Thyroid gland (tissue), 4 donors: ENCODE measurements at regions not wholly inside any gene's neighbourhood (a gene's known extent, or its start where the extent isn't known, plus 50 kb on each side); places are given as distances from the start of the nearest gene placed in this dataset.

Source experiments
- DNase-seq, 2 donors: peaks; one replicate each; pipeline ENCODE4 v3.0.0-alpha.2; 2019
- H3K27ac ChIP-seq, 3 donors: fragments of 200-600 bp; sonication (generic); 1 replicate in 2 of 3; 2 replicates in 1 of 3; pipeline ENCODE4 v1.5.1; 2016 to 2019; ENCODE audit warnings: mild to moderate bottlenecking in 1 of 3, moderate library complexity in 1 of 3
- H3K27me3 ChIP-seq: fragments of 200-600 bp; sonication (generic); one replicate; pipeline ENCODE4 v1.5.1; 2019
- H3K36me3 ChIP-seq, 2 donors: fragments of 200-600 bp; sonication (generic); one replicate each; pipeline ENCODE4 v1.5.1; 2016 to 2019
- H3K4me1 ChIP-seq, 2 donors: fragments of 200-600 bp; sonication (generic); one replicate each; pipeline ENCODE4 v1.5.1; 2017 to 2019
- H3K4me3 ChIP-seq, 3 donors: fragments of 200-600 bp; sonication (generic); replicated peaks in 1 of 3; 1 replicate in 2 of 3; 2 replicates in 1 of 3; pipeline ENCODE4 v1.5.1; 2016; ENCODE audit warnings: mild to moderate bottlenecking in 1 of 3
- H3K9me3 ChIP-seq: fragments of 200-600 bp; sonication (generic); one replicate; pipeline ENCODE4 v1.5.1; 2017
- POLR2A ChIP-seq, 2 donors: fragments of 450-650 bp; IDR thresholded peaks; one replicate each; pipeline ENCODE4 v1.6.1; 2017; ENCODE audit warnings: antibody characterized with exemption in 2 of 2, mild to moderate bottlenecking in 2 of 2, moderate library complexity in 1 of 2
- WGBS, 2 donors: methylation state at CpG; one replicate each; pipeline ENCODE4 v1.1.5; 2017; 5-methylcytosine and 5-hydroxymethylcytosine counted together
- intact Hi-C: fragments of 100-400 bp; cut with DNase I; formaldehyde crosslinking; loops from one replicate; pipeline ENCODE4 v1.15.1; 2023
- TF ChIP-seq, protein P1 (sequence below), 6 experiments: fragments of 200-600 bp in 3 of 6; fragments of 450-650 bp in 3 of 6; sonication (generic) in 3 of 6; IDR thresholded peaks; one replicate each; pipeline ENCODE4 v1.5.1; 2016 to 2019; ENCODE audit warnings: antibody characterized with exemption in 6 of 6, mild to moderate bottlenecking in 2 of 6, inconsistent platforms in 1 of 6, moderate library complexity in 1 of 6

DNA sequence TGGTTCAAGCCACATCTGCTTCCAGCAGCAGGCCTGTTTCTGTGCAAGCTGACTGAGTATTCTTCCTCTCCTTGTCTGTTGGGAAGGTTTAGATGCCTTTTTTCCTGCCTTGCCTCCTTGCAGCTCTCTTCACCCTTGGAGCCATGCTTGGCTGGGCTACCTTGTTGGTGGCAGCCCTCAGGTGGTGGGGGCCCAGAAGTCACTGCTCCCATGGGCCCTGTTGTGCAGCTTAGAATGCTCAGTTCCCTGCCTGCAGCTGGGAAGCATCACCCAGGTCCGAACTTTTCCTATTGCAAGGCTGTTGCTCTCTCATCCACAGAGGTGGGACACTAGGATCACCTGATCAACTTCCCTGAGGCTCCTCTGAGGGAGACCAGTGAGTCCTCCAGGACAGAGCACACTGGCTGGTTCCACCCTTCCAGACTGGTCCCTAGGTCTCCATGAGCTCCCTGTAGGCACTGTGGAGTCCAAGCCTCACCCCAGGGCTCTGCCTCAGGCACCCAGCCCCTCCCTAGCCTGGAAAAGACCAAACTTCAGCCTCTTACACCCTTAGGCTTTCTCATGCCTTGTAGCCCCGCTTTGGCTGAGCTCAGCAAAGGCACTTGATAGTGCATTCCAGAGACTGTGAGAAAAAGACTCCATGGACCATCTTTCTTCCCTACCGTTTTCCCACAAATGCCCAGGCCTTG, 219.3 kb upstream of the SH3BP4 start:
- intact Hi-C loops, result no loop called here
- no peak overlapping the region for H3K4me3 ChIP-seq
- no peak for DNase-seq
- H3K27ac ChIP-seq, result no peak overlapping the region
- no peaks in the 10 kb centered on the region for H3K9me3 ChIP-seq
- no peaks in the 10 kb centered on the region for H3K27me3 ChIP-seq
- 80 to 89% methylated on average over 3 of the region's 3 CpGs for WGBS, 2 donors
- H3K36me3 ChIP-seq, result no peaks in the 10 kb centered on the region
- TF ChIP-seq POLR2A (IDR thresholded peaks at IDR 0.05), result no peak
- TF ChIP-seq, protein P1, sequence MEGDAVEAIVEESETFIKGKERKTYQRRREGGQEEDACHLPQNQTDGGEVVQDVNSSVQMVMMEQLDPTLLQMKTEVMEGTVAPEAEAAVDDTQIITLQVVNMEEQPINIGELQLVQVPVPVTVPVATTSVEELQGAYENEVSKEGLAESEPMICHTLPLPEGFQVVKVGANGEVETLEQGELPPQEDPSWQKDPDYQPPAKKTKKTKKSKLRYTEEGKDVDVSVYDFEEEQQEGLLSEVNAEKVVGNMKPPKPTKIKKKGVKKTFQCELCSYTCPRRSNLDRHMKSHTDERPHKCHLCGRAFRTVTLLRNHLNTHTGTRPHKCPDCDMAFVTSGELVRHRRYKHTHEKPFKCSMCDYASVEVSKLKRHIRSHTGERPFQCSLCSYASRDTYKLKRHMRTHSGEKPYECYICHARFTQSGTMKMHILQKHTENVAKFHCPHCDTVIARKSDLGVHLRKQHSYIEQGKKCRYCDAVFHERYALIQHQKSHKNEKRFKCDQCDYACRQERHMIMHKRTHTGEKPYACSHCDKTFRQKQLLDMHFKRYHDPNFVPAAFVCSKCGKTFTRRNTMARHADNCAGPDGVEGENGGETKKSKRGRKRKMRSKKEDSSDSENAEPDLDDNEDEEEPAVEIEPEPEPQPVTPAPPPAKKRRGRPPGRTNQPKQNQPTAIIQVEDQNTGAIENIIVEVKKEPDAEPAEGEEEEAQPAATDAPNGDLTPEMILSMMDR (IDR thresholded peaks at IDR 0.05), result no peak
- H3K4me1 ChIP-seq, result no peaks in the 10 kb centered on the region

DNA sequence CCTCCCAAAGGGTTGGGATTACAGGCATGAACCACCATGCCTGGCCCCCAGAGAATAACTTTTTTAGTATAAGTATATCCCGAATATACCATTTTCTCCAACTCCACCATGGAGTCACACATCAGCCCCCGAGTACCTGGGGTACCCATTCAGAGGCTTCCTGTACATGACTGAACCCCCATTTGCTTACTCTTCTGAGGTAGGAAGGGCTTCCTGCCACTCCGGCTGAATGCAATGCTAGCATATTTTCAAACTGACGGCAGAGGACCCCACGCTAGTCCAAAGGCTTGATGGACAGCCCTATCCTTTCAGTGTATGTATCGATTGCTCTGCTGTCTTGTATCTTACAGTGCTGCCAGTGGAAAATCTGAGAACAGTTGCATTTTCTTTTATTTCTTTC, 220.6 kb upstream of the SH3BP4 start:
- H3K36me3 ChIP-seq, result no peaks in the 10 kb centered on the region
- no peak for DNase-seq
- no peaks in the 10 kb centered on the region for H3K9me3 ChIP-seq
- TF ChIP-seq POLR2A (IDR thresholded peaks at IDR 0.05), result no peak
- TF ChIP-seq, protein P1 (IDR thresholded peaks at IDR 0.05), result no peak
- no peak overlapping the region for H3K27ac ChIP-seq
- WGBS, 2 donors, result 91 to 93% methylated on average over 6 of the region's 6 CpGs
- no peak overlapping the region for H3K4me3 ChIP-seq
- no peaks in the 10 kb centered on the region for H3K4me1 ChIP-seq
- intact Hi-C loops, result no loop called here
- no peaks in the 10 kb centered on the region for H3K27me3 ChIP-seq

DNA sequence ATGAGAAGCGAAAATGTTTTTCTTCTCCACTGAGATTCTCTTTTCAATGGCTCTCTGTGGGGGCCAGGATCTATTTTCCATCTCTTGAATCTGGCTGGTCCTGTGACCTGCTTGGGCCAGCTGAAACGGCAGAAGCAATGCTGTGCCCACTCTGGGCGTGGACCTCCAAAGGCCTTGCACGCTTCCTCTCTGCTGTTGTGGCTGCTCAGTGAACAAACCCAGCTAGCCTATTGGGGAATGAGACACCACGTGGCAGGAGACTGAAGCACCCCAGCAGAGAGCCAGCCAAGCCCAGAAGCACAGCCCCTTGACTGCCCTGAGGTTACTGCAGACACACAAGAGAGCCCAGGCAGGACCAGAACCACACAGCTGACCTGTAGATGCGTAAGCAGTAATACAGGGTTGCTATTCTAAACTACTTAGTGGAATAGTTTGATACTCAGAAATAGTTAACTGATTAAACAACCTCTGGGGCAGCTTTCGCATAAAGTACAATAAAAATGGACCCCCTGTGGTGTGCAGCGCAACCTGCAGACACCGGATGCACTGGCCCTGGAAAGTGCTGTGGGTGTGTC, 221.7 kb upstream of the SH3BP4 start:
- intact Hi-C loops, result no loop called here

DNA sequence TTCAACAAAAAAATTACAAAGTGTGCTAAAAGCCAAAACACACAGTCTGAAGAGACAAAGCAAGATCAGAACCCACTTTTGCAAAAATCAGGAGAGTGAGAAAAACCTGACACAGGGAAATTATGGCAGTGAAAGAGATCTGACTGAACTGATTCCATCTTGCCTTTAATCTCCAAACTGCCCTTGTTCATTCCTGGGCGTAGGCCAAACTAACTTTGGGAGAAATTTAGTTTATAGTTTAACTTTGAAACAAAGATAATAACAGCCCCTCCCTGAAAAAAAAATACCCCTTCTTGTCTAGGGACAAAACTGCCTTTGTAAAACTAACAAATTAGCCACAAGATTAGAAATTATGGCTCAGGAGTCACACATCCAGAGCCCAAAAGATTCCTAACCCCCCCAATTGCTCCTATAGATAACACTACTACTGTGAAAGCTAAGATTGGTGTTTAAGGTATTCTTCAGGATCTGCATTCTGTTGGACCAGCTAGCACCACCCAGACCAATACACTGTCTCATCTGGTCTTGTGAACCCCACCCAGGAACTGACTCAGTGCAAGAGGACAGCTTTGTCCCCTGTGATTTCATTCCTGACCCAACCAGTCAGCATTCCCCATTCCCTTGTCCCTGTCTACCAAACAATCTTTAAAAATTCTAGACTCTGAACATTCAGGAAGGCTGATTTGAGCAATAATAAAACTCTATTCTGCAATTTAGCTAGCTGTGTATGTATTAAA, 226.1 kb upstream of the SH3BP4 start:
- no peak for DNase-seq
- no peaks in the 10 kb centered on the region for H3K36me3 ChIP-seq
- H3K4me3 ChIP-seq, result no peak overlapping the region
- H3K27me3 ChIP-seq, result no peaks in the 10 kb centered on the region
- H3K4me1 ChIP-seq, result no peaks in the 10 kb centered on the region
- intact Hi-C loops, result no loop called here
- H3K9me3 ChIP-seq, result no peaks in the 10 kb centered on the region
- TF ChIP-seq, protein P1 (IDR thresholded peaks at IDR 0.05), result no peak
- no peak for TF ChIP-seq POLR2A (IDR thresholded peaks at IDR 0.05)
- H3K27ac ChIP-seq, result no peak overlapping the region
- 81% methylated on average over 1 of the region's 1 CpG for WGBS, 2 donors

More for the DNA sequence above, 221.7 kb upstream of the SH3BP4 start:
- H3K27ac ChIP-seq, result no peak overlapping the region
- H3K36me3 ChIP-seq, result no peaks in the 10 kb centered on the region
- 84 to 86% methylated on average over 9 of the region's 9 CpGs for WGBS, 2 donors
- H3K9me3 ChIP-seq, result no peaks in the 10 kb centered on the region
- no peaks in the 10 kb centered on the region for H3K4me1 ChIP-seq
- no peaks in the 10 kb centered on the region for H3K27me3 ChIP-seq
- TF ChIP-seq, protein P1 (IDR thresholded peaks at IDR 0.05), result no peak
- TF ChIP-seq POLR2A (IDR thresholded peaks at IDR 0.05), result no peak
- no peak for DNase-seq
- H3K4me3 ChIP-seq, result no peak overlapping the region

DNA sequence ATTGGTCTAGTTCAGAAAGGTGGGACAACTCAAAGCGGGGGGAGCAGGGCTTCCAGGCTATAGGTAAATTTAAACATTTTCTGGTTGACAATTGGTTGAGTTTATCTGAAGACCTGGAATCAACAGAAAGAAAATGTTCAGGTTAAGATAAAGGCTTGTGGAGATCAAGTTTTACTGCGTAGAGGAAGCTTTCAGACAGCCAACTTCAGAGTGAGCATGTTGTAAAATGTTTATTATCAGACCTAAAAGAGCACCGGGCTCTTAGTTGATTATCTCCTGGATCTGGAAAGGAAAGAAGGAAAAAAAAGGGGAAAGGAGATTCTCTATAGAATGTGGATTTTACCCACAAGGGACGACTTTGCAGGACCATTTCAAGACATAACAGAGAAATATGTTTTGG, 227.0 kb upstream of the SH3BP4 start:
- 79 to 83% methylated on average over 4 of the region's 4 CpGs for whole genome bisulfite sequencing, 2 donors
- Histone ChIP-seq H3K27me3 (no peaks in the 10 kb centered on the region), H3K4me3 (no peak overlapping the region), H3K9me3 (no peaks in the 10 kb centered on the region), H3K36me3 (no peaks in the 10 kb centered on the region), H3K4me1 (no peaks in the 10 kb centered on the region), H3K27ac (no peak overlapping the region)
- intact Hi-C loops, result no loop called here
- TF ChIP-seq, protein P1 (IDR thresholded peaks at IDR 0.05), result no peak
- no peak for TF ChIP-seq POLR2A (IDR thresholded peaks at IDR 0.05)
- DNase-seq, result no peak
